ENCODE measurements at regions not wholly inside any gene's neighbourhood (a gene's known extent, or its start where the extent isn't known, plus 50 kb on each side); places are given as distances from the start of the nearest gene placed in this dataset.

- no peak for FAIRE-seq
- no peak for DNase-seq (ENCODE audit: insufficient read length)
- TF ChIP-seq TAF1 (IDR thresholded peaks at IDR 0.05; ENCODE audit: borderline replicate concordance, low read depth, low read length) (no peak), POLR2AphosphoS5 (IDR thresholded peaks at IDR 0.05; ENCODE audit: low read depth, low read length) (no peak), POLR2A (IDR thresholded peaks at IDR 0.05; ENCODE audit: low read depth, low read length) (no peak)
These were observed 79.3 kb upstream of the MEOX2 start for GRCh38 chr7:15765753-15766152.

GRCh38 chr7:15764851-15765382 is 78.4 kb upstream of the MEOX2 start:
- TF ChIP-seq TAF1 (IDR thresholded peaks at IDR 0.05; ENCODE audit: borderline replicate concordance, low read depth, low read length) (no peak), POLR2A (IDR thresholded peaks at IDR 0.05; ENCODE audit: low read depth, low read length) (no peak), POLR2AphosphoS5 (IDR thresholded peaks at IDR 0.05; ENCODE audit: low read depth, low read length) (no peak)
- DNase-seq (ENCODE audit: insufficient read length) (no peak), FAIRE-seq (no peak)

DNA sequence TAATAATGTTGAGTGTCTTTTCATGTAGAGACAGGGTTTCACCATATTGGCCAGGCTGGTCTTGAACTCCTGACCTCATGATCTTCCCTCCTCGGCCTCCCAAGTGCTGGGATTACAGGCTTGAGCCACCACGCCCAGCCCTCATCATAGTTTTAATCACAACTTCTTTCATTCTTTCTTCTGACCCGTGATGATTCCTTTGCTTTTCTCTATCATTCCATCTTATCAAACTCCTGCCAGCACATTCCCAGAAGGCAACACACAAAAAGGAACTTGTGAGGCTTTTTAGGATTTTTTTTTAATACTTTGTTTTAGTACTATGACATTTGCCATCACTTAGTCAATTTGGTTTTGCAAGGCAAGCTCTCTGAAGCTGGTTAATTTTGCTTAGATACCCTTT is 77.5 kb upstream of the MEOX2 start:
- FAIRE-seq (no peak), DNase-seq (ENCODE audit: insufficient read length) (no peak)
- TF ChIP-seq TAF1 (IDR thresholded peaks at IDR 0.05; ENCODE audit: borderline replicate concordance, low read depth, low read length) = no peak
- TF ChIP-seq POLR2A (IDR thresholded peaks at IDR 0.05; ENCODE audit: low read depth, low read length) = no peak
- no peak for TF ChIP-seq POLR2AphosphoS5 (IDR thresholded peaks at IDR 0.05; ENCODE audit: low read depth, low read length)

GRCh38 chr7:15757041-15758000 is 70.8 kb upstream of the MEOX2 start:
- no peak for TF ChIP-seq POLR2AphosphoS5 (IDR thresholded peaks at IDR 0.05; ENCODE audit: low read depth, low read length)
- no peak for TF ChIP-seq POLR2A (IDR thresholded peaks at IDR 0.05; ENCODE audit: low read depth, low read length)
- no peak for TF ChIP-seq TAF1 (IDR thresholded peaks at IDR 0.05; ENCODE audit: borderline replicate concordance, low read depth, low read length)
- DNase-seq (ENCODE audit: insufficient read length) (no peak), FAIRE-seq (no peak)

- TF ChIP-seq TAF1 (IDR thresholded peaks at IDR 0.05; ENCODE audit: borderline replicate concordance, low read depth, low read length) (no peak), POLR2A (IDR thresholded peaks at IDR 0.05; ENCODE audit: low read depth, low read length) (no peak), POLR2AphosphoS5 (IDR thresholded peaks at IDR 0.05; ENCODE audit: low read depth, low read length) (no peak)
- DNase-seq (ENCODE audit: insufficient read length) (no peak), FAIRE-seq (no peak)
These were observed 68.6 kb upstream of the MEOX2 start for GRCh38 chr7:15755061-15755460.

- no peak for FAIRE-seq
- TF ChIP-seq POLR2AphosphoS5 (IDR thresholded peaks at IDR 0.05; ENCODE audit: low read depth, low read length) (no peak), POLR2A (IDR thresholded peaks at IDR 0.05; ENCODE audit: low read depth, low read length) (no peak), TAF1 (IDR thresholded peaks at IDR 0.05; ENCODE audit: borderline replicate concordance, low read depth, low read length) (no peak)
These were observed 67.5 kb upstream of the MEOX2 start for GRCh38 chr7:15753887-15754579.

DNA sequence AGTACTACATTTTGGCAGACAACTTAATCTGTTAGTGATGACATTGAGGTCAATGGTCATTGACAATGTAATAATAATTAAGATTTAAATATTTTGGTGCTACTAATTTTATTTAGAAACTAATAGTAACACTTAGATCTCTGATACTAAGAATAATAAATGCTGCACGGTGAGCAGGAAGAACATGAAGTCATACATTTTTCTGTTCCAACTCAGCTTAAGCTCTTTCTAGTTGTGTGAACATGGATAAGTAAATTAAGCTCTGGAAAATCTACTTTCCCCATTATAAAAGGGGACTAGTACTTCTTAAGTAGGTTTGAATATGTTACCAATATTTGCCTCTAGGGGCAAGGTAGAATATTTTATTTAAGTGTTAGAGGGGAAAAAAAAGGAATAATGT is 65.9 kb upstream of the MEOX2 start:
- TF ChIP-seq POLR2A (IDR thresholded peaks at IDR 0.05; ENCODE audit: low read depth, low read length) (no peak), TAF1 (IDR thresholded peaks at IDR 0.05; ENCODE audit: borderline replicate concordance, low read depth, low read length) (no peak), POLR2AphosphoS5 (IDR thresholded peaks at IDR 0.05; ENCODE audit: low read depth, low read length) (no peak)
- DNase-seq (ENCODE audit: insufficient read length) = no peak
- no peak for FAIRE-seq

More at GRCh38 chr7:15753887-15754579, 67.5 kb upstream of the MEOX2 start:
- no peak for DNase-seq (ENCODE audit: insufficient read length)

GRCh38 chr7:15751191-15751701 is 64.8 kb upstream of the MEOX2 start:
- FAIRE-seq = no peak
- DNase-seq (ENCODE audit: insufficient read length) = no peak
- TF ChIP-seq TAF1 (IDR thresholded peaks at IDR 0.05; ENCODE audit: borderline replicate concordance, low read depth, low read length) (no peak), POLR2A (IDR thresholded peaks at IDR 0.05; ENCODE audit: low read depth, low read length) (no peak), POLR2AphosphoS5 (IDR thresholded peaks at IDR 0.05; ENCODE audit: low read depth, low read length) (no peak)

GRCh38 chr7:15750727-15751126 is 64.2 kb upstream of the MEOX2 start:
- FAIRE-seq (no peak), DNase-seq (ENCODE audit: insufficient read length) (no peak)
- TF ChIP-seq POLR2AphosphoS5 (IDR thresholded peaks at IDR 0.05; ENCODE audit: low read depth, low read length) (no peak), TAF1 (IDR thresholded peaks at IDR 0.05; ENCODE audit: borderline replicate concordance, low read depth, low read length) (no peak), POLR2A (IDR thresholded peaks at IDR 0.05; ENCODE audit: low read depth, low read length) (no peak)

- FAIRE-seq (no peak), DNase-seq (ENCODE audit: insufficient read length) (no peak)
These were observed 63.1 kb upstream of the MEOX2 start for GRCh38 chr7:15749631-15750030.

GRCh38 chr7:15747712-15748111 is 61.2 kb upstream of the MEOX2 start:
- TF ChIP-seq POLR2A (IDR thresholded peaks at IDR 0.05; ENCODE audit: low read depth, low read length) (no peak), POLR2AphosphoS5 (IDR thresholded peaks at IDR 0.05; ENCODE audit: low read depth, low read length) (no peak), TAF1 (IDR thresholded peaks at IDR 0.05; ENCODE audit: borderline replicate concordance, low read depth, low read length) (no peak)
- FAIRE-seq (no peak), DNase-seq (ENCODE audit: insufficient read length) (no peak)

More at GRCh38 chr7:15749631-15750030, 63.1 kb upstream of the MEOX2 start:
- TF ChIP-seq TAF1 (IDR thresholded peaks at IDR 0.05; ENCODE audit: borderline replicate concordance, low read depth, low read length) (no peak), POLR2A (IDR thresholded peaks at IDR 0.05; ENCODE audit: low read depth, low read length) (no peak), POLR2AphosphoS5 (IDR thresholded peaks at IDR 0.05; ENCODE audit: low read depth, low read length) (no peak)

Data from GM12892 (cell line).